ENCODE measurements at regions not wholly inside any gene's neighbourhood (a gene's known extent, or its start where the extent isn't known, plus 50 kb on each side); places are given as distances from the start of the nearest gene placed in this dataset.

GRCh38 chrX:2578864-2579263, 78.1 kb upstream of the DHRSX start:
- intact Hi-C loops (cut with DNase I; ENCODE audit: low total_unique reads): no loop called here
- Histone ChIP-seq H3K27ac (no peak overlapping the region), H3K4me3 (no peak overlapping the region), H3K9me3 (no peaks in the 10 kb centered on the region), H3K36me3 (no peaks in the 10 kb centered on the region), H3K4me1 (peaks cover 0 to 13% (median 11%) of the 10 kb centered on the region in 6 donors), H3K27me3 (replicated peaks in 1 of 7) (peaks cover 2 to 50% (median 30%) of the 10 kb centered on the region in 7 donors)
- WGBS, 5 donors: 41 to 54% (median 53%) methylated on average over 11 to 12 of the region's 12 CpGs
- no peak for TF ChIP-seq POLR2AphosphoS5 (IDR thresholded peaks at IDR 0.05)
- no peak for TF ChIP-seq POLR2A (IDR thresholded peaks at IDR 0.05)
- TF ChIP-seq CTCF (IDR thresholded peaks at IDR 0.05 in 8 of 11, conservative IDR thresholded peaks at IDR 0.05 in 3 of 11): no peak
- no peak for DNase-seq

- no peak for DNase-seq
- H3K27ac ChIP-seq: no peak overlapping the region
- H3K4me3 ChIP-seq: no peak overlapping the region
- peaks cover 0 to 40% (median 20%) of the 10 kb centered on the region in 7 donors for H3K27me3 ChIP-seq (replicated peaks in 1 of 7)
- no peak for TF ChIP-seq POLR2A (IDR thresholded peaks at IDR 0.05)
- no peak for TF ChIP-seq CTCF (IDR thresholded peaks at IDR 0.05 in 8 of 11, conservative IDR thresholded peaks at IDR 0.05 in 3 of 11)
- no peak for TF ChIP-seq POLR2AphosphoS5 (IDR thresholded peaks at IDR 0.05)
- whole genome bisulfite sequencing, 5 donors: 74 to 84% (median 83%) methylated on average over 15 of the region's 15 CpGs
- intact Hi-C loops (cut with DNase I; ENCODE audit: low total_unique reads): no loop called here
- no peaks in the 10 kb centered on the region for H3K9me3 ChIP-seq
- H3K36me3 ChIP-seq: no peaks in the 10 kb centered on the region
- peaks cover 0 to 4% (median 2%) of the 10 kb centered on the region in 6 donors for H3K4me1 ChIP-seq
Measured at GRCh38 chrX:2577844-2578466, 77.2 kb upstream of the DHRSX start.

GRCh38 chrX:2576793-2577192, 76.0 kb upstream of the DHRSX start:
- peaks cover 0 to 29% (median 11%) of the 10 kb centered on the region in 7 donors for H3K27me3 ChIP-seq (replicated peaks in 1 of 7)
- DNase-seq: no peak
- no peaks in the 10 kb centered on the region for H3K36me3 ChIP-seq
- no peaks in the 10 kb centered on the region for H3K9me3 ChIP-seq
- no peak overlapping the region for H3K27ac ChIP-seq
- no peaks in the 10 kb centered on the region for H3K4me1 ChIP-seq
- 89 to 93% (median 90%) methylated on average over 8 of the region's 8 CpGs for WGBS, 5 donors
- no peak for TF ChIP-seq CTCF (IDR thresholded peaks at IDR 0.05 in 8 of 11, conservative IDR thresholded peaks at IDR 0.05 in 3 of 11)
- TF ChIP-seq POLR2AphosphoS5 (IDR thresholded peaks at IDR 0.05): no peak
- H3K4me3 ChIP-seq: no peak overlapping the region
- intact Hi-C loops (cut with DNase I; ENCODE audit: low total_unique reads): no loop called here

- intact Hi-C loops (cut with DNase I; ENCODE audit: low total_unique reads): no loop called here
- 84 to 95% (median 86%) methylated on average over 6 of the region's 6 CpGs for WGBS, 5 donors
- H3K4me1 ChIP-seq: no peaks in the 10 kb centered on the region
- DNase-seq: no peak
- no peak overlapping the region for H3K4me3 ChIP-seq
- no peak overlapping the region for H3K27ac ChIP-seq
- H3K27me3 ChIP-seq (replicated peaks in 1 of 7): peaks cover 0 to 8% (median 0%) of the 10 kb centered on the region in 7 donors
- TF ChIP-seq CTCF (IDR thresholded peaks at IDR 0.05 in 8 of 11, conservative IDR thresholded peaks at IDR 0.05 in 3 of 11): no peak
- TF ChIP-seq POLR2AphosphoS5 (IDR thresholded peaks at IDR 0.05): no peak
- no peak for TF ChIP-seq POLR2A (IDR thresholded peaks at IDR 0.05)
- peaks cover 0 to 7% (median 2%) of the 10 kb centered on the region in 8 donors for H3K9me3 ChIP-seq
- no peaks in the 10 kb centered on the region for H3K36me3 ChIP-seq
Measured at GRCh38 chrX:2574271-2574670, 73.5 kb upstream of the DHRSX start.
